ENCODE measurements at regions not wholly inside any gene's neighbourhood (a gene's known extent, or its start where the extent isn't known, plus 50 kb on each side); places are given as distances from the start of the nearest gene placed in this dataset.

DNA sequence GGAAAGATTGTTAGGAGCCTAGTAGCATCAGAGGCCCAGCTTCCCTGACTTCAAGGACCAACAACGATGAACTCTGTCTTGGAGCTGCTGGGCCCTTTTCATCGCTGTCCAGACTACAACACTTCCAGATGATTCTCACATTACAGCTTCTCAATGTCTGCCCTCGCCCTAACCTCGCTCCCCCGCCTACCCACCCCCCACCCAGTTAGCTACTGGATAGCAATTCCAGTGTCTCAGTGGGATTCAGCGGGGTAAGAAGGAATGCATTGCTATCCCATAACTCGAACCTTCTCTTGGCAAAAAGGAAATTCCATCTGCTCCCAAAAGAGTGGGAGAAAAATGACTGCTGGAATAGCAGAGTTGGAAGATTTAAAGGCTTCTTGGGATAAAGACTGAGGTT is 65.0 kb downstream of the RPL37A start:
- TF ChIP-seq, protein P1, sequence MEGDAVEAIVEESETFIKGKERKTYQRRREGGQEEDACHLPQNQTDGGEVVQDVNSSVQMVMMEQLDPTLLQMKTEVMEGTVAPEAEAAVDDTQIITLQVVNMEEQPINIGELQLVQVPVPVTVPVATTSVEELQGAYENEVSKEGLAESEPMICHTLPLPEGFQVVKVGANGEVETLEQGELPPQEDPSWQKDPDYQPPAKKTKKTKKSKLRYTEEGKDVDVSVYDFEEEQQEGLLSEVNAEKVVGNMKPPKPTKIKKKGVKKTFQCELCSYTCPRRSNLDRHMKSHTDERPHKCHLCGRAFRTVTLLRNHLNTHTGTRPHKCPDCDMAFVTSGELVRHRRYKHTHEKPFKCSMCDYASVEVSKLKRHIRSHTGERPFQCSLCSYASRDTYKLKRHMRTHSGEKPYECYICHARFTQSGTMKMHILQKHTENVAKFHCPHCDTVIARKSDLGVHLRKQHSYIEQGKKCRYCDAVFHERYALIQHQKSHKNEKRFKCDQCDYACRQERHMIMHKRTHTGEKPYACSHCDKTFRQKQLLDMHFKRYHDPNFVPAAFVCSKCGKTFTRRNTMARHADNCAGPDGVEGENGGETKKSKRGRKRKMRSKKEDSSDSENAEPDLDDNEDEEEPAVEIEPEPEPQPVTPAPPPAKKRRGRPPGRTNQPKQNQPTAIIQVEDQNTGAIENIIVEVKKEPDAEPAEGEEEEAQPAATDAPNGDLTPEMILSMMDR (IDR thresholded peaks at IDR 0.05): no peak
- TF ChIP-seq POLR2A (IDR thresholded peaks at IDR 0.05): no peak
